Ramos (cell line): ENCODE measurements at regions not wholly inside any gene's neighbourhood (a gene's known extent, or its start where the extent isn't known, plus 50 kb on each side); places are given as distances from the start of the nearest gene placed in this dataset.
"Not testable (repeated sequence)": the region's sequence is repeated elsewhere in the genome, so short reads cannot be mapped to it uniquely, and the experiment has no call there.

Experiments used
- in situ Hi-C: fragments of 300-500 bp; cut with MboI; formaldehyde crosslinking; loops from one replicate; pipeline ENCODE4 v1.14.3; 2022; ENCODE audit warnings: low sequenced_read_pairs; ENCODE audit not compliant: unreplicated experiment

DNA sequence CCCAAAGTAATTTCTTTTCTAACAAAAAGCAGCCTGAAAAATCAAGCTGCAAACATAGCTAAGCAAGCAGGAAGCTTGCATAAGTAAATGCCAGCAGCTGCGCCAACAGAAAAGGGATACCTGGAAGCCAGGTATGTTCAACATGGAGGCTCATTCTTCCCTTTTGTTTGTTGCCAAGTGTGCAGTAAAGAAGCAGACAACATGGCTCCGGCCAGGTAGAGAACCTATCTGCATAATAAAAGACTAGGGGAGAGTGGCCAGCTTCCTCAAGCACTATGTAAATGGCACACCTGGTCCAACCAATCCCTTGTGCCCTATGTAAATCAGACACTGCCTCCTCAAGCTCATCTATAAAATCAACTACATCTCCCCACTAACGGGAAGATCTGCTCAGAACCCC lies 1407.0 kb downstream of the CDH11 start:
- in situ Hi-C loops, result no loop called here

DNA sequence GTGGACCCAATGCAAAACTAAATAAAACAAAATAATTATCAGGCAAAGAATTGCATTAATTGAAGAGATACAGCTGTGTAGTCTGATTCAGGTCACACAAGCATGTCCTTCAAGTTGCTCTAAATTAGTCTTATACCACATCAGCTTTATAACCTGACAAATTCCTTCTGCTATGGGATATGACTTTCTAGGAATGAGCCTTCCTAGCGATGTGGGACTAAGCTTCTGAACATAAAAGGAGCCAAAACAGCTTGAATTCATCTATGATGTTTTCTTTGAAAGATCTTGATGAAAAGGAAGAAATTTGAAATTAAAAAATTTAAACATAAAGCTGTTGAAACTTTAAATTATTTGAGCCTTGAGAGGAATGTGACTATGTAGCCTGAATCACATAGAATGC lies 1409.1 kb downstream of the CDH11 start:
- in situ Hi-C loops, result no loop called here

DNA sequence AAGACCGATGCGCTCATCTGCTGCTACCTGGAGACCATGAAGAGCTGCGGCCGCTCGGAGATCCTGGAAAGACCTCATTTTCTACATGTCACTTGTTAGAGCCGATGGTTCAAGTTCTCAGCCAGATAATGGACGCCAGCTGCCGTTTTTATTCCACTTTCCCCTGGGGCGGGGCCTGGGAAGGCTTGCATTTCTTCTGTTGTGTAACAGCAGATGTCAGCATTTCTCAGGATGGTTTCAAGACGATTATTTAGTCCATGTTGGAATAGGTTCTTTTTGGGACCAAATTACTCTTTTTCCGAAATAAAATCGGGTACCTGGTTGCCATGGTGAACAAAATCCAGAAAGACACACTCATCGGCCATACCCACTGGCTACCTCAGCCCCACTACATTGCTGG lies 1418.3 kb downstream of the CDH11 start:
- in situ Hi-C loops, result no loop called here

DNA sequence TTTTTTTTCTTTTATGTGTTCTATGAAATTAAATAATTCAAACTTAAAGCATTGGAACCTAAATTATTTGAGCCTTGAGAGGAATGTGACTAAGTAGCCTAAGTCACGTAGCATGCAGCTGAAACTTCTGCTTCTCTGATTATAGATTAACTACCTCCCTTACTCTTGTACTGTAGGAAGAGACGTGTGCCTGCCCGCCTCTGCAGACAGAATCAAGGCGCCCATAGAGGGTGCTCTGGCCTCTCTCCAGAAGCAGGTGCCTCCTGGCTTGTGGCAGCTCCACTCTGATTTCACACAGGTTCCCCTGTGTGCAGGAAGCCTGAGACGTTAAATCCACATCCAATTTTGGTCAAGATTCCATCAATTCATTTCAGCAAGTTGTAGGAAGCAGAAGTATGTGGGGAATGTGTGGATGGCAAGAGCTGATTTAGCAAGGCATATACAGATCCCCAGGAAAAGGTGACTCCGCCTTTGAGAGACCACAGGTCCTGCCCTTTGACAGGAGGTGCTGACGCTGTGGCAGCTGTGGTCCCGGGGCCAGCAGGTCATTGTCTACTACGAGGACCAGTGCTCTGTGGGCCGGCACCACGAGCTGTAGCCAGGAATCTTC lies 1418.8 kb downstream of the CDH11 start:
- in situ Hi-C loops, result no loop called here

DNA sequence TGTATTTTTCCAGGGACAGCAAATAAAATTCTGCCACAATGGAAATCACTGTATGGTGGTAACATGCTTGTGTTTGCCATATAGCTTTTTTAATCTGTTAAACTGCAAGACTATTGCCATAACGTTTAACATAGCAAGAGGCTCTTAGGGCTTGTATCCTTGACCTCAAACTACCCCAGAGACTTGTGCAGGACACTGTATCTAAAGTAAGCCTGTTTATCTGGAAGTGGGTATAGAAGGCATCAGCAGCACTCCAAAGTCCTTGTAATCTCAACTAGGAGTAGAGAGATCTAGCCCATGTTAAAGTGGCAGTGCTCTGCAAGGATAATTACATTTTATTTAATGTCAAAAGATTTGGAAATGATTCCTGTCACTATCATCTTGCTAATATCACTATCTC lies 1424.1 kb downstream of the CDH11 start:
- in situ Hi-C loops, result no loop called here

DNA sequence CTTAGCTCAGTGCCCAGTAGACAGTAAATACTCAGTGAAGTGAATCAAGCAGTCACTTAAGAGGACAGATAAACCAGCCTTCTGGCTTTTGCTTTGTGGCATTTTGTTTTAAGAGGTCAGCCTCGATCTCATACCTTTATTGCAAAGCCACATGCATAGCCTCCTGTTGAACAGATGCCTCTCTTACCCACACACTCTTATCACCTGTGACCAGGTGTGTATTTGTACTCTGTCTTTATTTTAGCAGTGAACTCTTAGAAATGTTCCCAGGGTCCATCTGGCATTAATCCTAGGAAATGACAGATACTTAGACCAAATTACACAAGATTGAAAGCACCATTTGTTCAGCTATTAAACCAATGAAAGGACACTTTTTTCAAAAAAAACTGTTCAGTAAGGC lies 1426.5 kb downstream of the CDH11 start:
- in situ Hi-C loops, result no loop called here

DNA sequence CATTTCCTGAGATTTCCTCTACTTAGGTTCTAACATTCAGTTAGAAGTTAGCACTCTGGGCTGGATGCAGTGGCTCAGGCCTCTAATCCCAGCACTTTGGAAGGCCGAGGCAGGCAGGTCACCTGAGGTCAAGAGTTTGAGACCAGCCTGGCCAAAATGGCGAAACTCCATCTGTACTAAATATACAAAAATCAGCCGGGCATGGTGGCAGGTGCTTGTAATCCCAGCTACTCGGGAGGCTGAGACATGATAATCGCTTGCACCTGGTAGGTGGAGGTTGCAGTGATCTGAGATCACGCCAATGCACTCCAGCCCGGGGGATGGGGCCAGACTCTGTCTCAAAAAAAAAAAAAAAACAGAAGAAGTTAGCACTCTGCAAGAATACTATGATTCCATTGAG lies 1430.9 kb downstream of the CDH11 start:
- in situ Hi-C loops, result no loop called here

DNA sequence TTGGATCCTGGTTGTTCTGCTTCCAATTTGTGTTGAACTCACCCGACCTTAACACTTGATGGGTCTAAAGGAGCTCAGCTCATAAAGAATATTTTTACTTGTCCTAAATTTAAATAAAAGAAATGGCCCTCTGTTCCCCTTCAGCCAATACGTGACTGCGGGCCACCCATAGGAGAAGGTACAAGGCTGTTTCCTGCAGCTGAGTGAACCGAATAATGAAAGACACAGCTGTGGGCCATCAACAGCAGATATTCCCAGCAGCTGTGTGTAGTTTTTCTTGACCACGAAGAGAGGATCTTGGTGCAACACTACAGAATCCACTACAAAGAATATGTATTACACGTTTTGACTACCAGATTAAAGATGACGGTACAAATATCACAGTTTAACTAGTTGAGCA lies 1431.6 kb downstream of the CDH11 start:
- in situ Hi-C loops, result no loop called here

DNA sequence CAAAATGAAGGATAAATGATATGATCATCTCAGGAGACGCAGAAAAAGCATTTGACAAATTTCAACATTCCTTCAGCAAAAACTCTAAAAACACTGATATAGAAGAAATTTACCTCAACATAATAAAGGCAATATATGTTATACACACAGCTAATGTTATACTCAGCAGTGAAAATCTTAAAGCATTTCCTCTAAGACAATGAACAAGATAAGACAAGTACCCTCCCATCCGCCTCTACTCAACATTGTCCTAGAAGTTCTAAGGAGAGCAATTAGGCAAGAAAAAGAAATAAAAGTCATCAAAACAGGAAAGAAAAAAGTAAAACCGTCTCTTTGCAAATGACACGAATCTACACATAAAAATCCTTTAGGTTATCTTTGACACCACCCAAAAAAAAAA lies 1432.8 kb downstream of the CDH11 start:
- in situ Hi-C loops, result no loop called here

DNA sequence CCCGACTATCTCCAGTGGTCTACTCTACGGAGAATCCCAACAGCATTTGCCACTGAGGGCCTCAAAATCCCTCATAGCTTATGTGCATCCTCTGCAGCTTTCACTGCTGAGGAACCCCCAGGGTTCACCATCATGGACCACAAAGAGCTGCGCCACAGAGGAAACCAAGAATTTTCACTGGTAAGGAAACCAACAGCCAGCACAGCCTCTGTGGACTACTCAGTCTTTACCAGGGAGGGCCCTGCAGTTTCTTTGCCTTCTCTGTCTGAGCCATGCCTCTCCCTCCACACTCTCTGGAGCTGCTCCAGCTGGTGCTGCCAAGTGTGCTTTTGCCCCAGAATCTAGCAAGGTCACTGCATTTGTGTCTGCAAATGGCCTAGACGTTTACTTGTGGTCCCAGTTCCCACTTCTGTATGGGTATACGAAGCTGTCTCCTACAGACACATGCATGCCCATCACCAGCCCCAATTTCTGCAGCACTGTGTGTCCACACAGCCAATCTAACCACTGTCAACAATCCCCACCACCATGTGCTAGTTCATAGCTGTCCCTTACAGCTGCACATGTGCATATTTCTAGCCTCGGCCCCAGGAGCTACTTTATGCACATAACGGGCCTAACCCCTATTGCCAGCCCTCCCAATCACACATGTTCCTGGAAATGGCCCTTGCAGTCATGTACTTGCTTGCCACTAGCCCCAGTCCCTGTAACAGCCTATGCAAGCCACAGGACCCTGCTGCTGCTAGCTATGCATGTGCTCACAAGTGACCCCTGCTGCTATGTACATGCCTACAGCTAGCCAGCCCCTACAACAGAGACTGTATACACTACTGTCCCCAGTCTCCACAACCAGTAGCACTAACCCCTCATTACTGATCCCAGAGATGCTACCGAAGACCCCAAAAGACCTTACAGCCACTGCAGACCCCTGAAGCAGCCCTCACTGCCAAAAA lies 1437.4 kb downstream of the CDH11 start:
- in situ Hi-C loops, result no loop called here

DNA sequence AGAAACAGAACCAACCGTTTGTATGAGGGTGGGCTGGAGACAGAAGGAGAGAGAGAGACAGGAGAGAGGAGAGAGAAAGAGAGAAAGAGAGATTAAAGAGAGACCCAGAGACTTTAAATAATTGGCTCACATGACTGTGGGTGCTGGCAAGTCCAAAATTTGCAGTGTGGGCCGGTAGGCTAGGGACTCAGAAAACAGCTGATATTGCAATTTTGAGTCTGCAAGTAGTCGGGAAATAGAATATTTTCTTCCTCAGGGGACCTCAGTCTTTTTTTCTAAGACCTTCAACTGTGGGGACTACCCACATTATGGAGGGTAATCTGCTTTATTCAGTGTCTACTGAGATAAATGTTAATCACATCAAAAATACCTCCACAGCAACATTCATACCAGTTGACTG lies 1439.0 kb downstream of the CDH11 start:
- in situ Hi-C loops, result no loop called here

DNA sequence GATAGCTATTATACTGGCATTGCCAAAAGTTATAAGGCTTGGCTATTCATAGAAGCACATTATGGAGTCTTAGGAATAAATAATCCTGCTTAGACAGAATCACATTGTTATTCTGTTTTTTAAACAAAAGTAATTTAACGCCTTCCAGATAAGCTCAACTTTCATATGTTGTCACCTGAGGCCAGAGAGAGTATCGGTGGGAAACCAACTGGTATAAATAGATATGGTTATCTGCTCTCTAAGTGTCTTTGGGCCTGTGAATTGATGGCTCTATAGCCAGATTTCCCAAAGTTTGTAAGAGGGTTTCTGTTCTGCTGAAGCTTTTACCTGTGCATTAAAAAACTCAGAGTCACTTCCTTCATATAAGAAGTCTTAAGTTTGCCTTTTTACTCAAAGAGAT lies 1449.4 kb downstream of the CDH11 start:
- in situ Hi-C loops, result no loop called here

DNA sequence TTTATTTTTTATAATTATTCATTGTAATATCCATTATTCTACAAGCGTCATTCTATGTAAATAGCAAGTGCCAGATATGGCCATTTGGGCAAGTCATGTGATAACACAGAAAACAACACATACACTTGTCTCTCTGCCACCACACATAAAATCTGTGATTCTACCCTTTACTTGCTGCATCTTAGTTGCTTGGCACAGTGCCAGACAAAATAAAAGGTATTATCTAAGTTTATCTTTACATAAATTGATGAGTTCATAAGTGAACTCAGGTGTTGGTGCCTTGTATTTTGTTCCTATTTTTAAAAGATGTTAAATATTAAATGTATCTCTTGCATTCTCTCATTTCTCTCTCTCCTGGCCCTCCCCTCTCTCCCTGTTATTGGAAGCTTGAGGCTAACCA lies 1458.7 kb downstream of the CDH11 start:
- in situ Hi-C loops, result no loop called here

DNA sequence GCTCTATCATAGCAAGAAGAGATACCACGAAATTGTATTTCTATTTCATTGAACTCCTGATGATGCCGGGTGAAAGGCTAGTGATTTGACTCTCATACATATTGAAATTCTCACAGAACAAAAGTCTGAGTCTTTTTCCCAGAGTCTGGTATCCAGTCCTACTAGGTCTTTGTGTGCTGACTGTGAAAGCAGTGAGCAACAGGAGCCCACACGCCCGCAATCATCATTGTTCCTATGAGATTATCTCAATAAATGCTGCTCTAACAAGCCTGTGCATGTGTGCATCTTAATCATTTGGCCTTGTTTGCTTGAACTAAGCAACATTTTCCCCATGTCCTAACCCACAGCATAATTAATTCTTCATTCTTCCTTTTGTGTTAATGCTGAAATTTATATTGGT lies 1466.0 kb downstream of the CDH11 start:
- in situ Hi-C loops, result no loop called here

DNA sequence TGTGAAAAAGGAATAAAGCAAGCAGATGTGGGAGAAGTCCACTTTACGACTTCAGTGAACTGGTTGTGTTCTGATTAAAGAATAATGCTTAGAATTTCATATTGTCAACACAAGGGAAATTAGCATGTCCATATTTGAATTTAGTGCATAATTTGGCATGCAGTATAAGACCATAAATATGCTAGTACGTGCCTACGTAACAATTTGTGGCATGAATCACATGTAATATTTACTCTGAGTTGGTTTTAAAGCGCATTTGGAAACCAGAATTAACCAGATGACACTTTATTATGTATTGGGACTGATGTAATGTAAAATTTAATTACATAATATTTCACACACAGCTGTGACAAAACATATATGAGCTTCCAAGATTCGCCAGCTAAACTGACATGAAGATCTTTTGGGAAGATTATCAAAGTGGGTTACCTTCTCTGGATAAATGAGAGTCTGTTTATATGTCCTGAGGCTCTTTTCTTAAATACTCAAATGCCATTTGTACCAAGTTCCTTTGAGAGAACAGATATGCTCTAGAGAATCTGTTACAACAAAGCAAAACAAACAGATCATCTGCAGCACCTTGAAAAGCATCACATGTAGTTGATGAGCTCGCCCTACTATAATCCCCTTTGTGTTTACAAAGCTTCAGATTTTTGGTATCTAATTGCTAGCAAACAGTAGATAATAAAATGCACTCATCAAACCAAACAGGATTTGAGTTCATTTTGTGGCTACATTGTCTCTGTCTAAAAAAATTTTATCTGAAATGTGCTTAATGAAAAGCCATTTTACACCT lies 1468.6 kb downstream of the CDH11 start:
- in situ Hi-C loops, result no loop called here

DNA sequence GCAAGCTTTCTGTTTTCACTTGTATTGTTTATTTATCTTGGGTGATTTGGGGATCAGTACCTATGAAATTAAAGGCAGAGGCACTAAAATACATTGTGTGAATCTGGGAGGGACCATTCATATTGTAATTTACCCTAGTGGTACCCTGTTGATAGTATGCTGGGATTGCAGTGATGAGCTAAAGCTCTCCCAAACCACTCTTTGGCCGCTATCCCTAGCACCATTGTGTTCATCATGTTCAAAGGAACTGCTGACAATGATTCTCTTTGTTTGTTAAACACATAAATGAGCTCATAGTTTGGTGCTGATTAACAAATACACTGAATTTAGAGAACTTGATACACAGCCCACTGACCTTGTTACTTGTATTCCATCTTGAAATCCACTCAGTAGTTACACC lies 1469.8 kb downstream of the CDH11 start:
- in situ Hi-C loops, result no loop called here

DNA sequence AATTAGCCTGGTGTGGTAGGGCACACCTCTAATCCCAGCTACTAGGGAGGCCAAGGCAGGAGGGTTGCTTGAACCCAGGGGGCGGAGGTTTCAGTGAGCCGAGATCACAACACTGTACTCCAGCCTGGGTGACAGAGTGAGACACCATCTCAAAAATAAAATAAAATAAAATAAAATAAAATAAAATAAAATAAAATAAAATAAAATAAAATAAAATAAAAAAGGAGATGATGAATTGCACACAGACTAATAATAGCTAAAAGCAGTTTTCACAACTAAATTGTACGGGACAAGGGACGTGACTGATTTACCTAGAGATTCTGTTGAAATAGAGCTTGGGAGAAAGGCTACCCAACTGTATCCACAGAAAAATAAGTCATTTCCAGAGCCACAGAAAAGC lies 1471.3 kb downstream of the CDH11 start:
- in situ Hi-C loops, result no loop called here

DNA sequence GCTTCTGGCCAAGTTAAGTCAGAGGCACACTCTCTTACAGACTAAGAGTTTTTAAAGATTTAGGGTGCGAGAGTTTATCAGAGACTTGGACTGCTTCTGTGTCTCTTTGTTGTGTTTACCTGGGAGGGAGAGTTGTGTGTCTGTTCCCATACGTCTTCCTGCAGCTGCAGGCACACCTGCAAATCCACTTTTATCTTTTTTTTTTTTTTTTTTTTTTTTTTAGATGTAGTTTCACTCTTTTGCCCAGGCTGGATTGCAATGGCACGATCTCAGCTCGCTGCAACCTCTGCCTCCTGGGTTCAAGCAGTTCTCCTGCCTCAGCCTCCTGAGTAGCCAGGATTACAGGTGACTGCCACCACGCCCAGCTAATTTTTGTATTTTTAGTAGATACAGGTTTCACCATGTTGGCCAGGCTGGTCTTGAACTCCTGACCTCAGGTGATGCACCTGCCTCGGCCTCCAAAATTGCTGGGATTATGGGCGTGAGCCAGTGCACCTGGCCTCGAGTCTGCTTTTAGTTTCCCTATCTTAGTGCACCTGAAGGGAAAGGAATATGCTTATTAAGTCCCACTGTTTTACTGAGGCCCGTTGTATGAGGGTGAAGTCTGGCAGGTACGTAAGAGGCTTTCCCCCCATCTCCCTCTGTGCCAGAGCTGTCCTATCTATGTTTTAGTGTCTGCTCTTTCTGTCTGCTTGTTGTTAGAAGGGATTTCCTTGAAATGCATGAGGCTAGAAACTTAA lies 1488.0 kb downstream of the CDH11 start:
- in situ Hi-C loops, result not testable (repeated sequence)

DNA sequence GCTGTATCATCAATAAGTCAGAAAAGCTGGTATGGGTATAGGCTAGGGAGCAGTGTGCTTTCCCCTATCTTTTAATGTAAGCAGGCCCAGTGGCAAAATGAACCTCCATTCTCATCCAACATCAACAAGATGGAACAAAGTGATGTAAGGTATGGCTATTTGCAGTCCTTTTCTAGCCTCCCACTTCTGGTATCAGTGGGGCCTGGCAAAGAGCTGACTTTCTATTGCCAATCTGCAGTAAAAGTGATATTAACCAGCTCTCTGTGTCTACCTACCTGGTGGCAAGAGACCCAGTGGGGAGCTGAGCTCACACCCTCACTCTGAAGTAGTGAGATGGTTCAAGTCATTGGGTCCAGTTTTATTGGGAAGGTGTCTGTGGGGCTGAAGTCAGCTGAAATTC lies 1492.6 kb downstream of the CDH11 start:
- in situ Hi-C loops, result no loop called here

DNA sequence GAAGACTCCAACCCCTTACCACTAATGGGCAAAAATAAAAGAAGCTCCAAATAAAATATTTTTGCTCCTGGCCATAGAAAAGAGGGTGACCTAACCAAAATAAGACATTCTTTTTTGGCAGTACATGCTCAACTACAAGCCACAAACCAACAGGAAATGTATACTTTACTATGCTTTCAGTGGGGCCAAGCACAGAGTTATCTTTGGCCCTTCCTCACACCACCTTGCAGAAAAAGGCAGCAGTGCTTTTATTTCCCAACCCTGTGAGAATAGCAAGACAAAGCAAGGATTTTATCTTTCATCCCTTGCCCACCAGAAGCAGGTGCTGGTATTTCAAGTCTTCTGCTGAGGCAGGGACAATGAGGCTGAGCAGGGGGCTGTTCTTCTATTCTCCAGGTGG lies 1493.1 kb downstream of the CDH11 start:
- in situ Hi-C loops, result no loop called here
